ENCODE measurements at regions not wholly inside any gene's neighbourhood (a gene's known extent, or its start where the extent isn't known, plus 50 kb on each side); places are given as distances from the start of the nearest gene placed in this dataset.

GRCh38 chr13:44086389-44086788 is 206.7 kb downstream of the LACC1 start:
- no peaks in the 10 kb centered on the region for H3K27me3 ChIP-seq (ENCODE audit: control insufficient read depth, insufficient read depth, low read length, poor library complexity, severe bottlenecking)
- H3K4me1 ChIP-seq (ENCODE audit: control insufficient read depth, insufficient read depth, low read length): no peaks in the 10 kb centered on the region
- H3K4me3 ChIP-seq (ENCODE audit: low read length): no peak overlapping the region
- H3K9ac ChIP-seq (ENCODE audit: extremely low read depth, low read length, poor library complexity, severe bottlenecking): no peak overlapping the region
- 93 to 100% methylated on average over 1 of the region's 1 CpG for WGBS, 2 experiments (ENCODE audit: insufficient coverage in 1 of 2, insufficient read length in 1 of 2)
- Mint-ChIP-seq H3K27me3 (ENCODE audit: insufficient read depth) (no peaks in the 10 kb centered on the region), H3K9me3 (peaks cover 56% of the 10 kb centered on the region), H3K27ac (no peak overlapping the region), H3K36me3 (ENCODE audit: low read depth) (peaks cover 32% of the 10 kb centered on the region), H3K4me3 (no peak overlapping the region), H3K4me1 (no peaks in the 10 kb centered on the region)
- DNase-seq: no peak
- TF ChIP-seq CTCF (conservative IDR thresholded peaks at IDR 0.05): no peak
- no peaks in the 10 kb centered on the region for H3K36me3 ChIP-seq (ENCODE audit: control insufficient read depth, insufficient read depth, low read length)
- H3K9me3 ChIP-seq (ENCODE audit: control insufficient read depth, low read length): peaks cover 14% of the 10 kb centered on the region
- H3K27ac ChIP-seq (ENCODE audit: low read depth, low read length): no peak overlapping the region

- no peak for TF ChIP-seq CTCF (conservative IDR thresholded peaks at IDR 0.05)
- H3K27me3 Mint-ChIP-seq (ENCODE audit: insufficient read depth): no peaks in the 10 kb centered on the region
- Histone ChIP-seq H3K27ac (ENCODE audit: low read depth, low read length) (no peak overlapping the region), H3K4me3 (ENCODE audit: low read length) (no peak overlapping the region), H3K4me1 (ENCODE audit: control insufficient read depth, insufficient read depth, low read length) (no peaks in the 10 kb centered on the region), H3K9ac (ENCODE audit: extremely low read depth, low read length, poor library complexity, severe bottlenecking) (no peak overlapping the region), H3K27me3 (ENCODE audit: control insufficient read depth, insufficient read depth, low read length, poor library complexity, severe bottlenecking) (no peaks in the 10 kb centered on the region), H3K36me3 (ENCODE audit: control insufficient read depth, insufficient read depth, low read length) (no peaks in the 10 kb centered on the region), H3K9me3 (ENCODE audit: control insufficient read depth, low read length) (peaks cover 24% of the 10 kb centered on the region)
- no peak overlapping the region for H3K27ac Mint-ChIP-seq
- H3K9me3 Mint-ChIP-seq: peaks cover 48% of the 10 kb centered on the region
- peaks cover under 1% of the 10 kb centered on the region for H3K4me1 Mint-ChIP-seq
- 97 to 100% methylated on average over 3 of the region's 4 CpGs for whole genome bisulfite sequencing, 2 experiments (ENCODE audit: insufficient coverage in 1 of 2, insufficient read length in 1 of 2)
- DNase-seq: no peak
- H3K36me3 Mint-ChIP-seq (ENCODE audit: low read depth): peaks cover 25% of the 10 kb centered on the region
- H3K4me3 Mint-ChIP-seq: no peak overlapping the region
Observed at GRCh38 chr13:44088411-44088810, 208.7 kb downstream of the LACC1 start.

DNA sequence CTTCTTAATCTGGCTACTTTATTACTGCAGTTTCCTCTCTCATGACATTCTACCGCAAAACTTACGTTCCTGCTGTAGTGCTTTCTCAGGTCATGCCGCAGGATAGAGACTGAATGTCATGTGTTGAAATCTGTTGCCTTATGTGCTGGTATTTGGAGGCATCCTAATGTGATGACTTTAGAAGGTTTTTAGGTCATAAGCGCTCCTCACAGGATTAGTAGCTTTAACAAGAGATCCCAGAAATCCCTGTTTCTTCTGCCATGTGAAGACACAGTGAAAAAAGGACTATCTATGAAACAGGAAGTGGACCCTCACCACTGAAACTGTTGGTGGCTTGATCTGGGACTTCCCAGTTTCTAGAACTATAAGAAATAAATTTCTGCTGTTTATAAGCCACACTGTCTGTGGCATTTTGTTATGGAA is 209.3 kb downstream of the LACC1 start:
- H3K9me3 ChIP-seq (ENCODE audit: control insufficient read depth, low read length): peaks cover 24% of the 10 kb centered on the region
- H3K36me3 ChIP-seq (ENCODE audit: control insufficient read depth, insufficient read depth, low read length): no peaks in the 10 kb centered on the region
- H3K9ac ChIP-seq (ENCODE audit: extremely low read depth, low read length, poor library complexity, severe bottlenecking): no peak overlapping the region
- WGBS, 2 experiments (ENCODE audit: insufficient coverage in 1 of 2, insufficient read length in 1 of 2): 97 to 100% methylated on average over 2 to 4 of the region's 4 CpGs
- H3K4me3 Mint-ChIP-seq: no peak overlapping the region
- DNase-seq: no peak
- no peak overlapping the region for H3K4me3 ChIP-seq (ENCODE audit: low read length)
- peaks cover 6% of the 10 kb centered on the region for H3K4me1 Mint-ChIP-seq
- H3K9me3 Mint-ChIP-seq: peaks cover 45% of the 10 kb centered on the region
- H3K36me3 Mint-ChIP-seq (ENCODE audit: low read depth): peaks cover 24% of the 10 kb centered on the region
- no peak for TF ChIP-seq CTCF (conservative IDR thresholded peaks at IDR 0.05)
- no peak overlapping the region for H3K27ac ChIP-seq (ENCODE audit: low read depth, low read length)
- no peaks in the 10 kb centered on the region for H3K27me3 Mint-ChIP-seq (ENCODE audit: insufficient read depth)
- H3K27me3 ChIP-seq (ENCODE audit: control insufficient read depth, insufficient read depth, low read length, poor library complexity, severe bottlenecking): no peaks in the 10 kb centered on the region
- H3K4me1 ChIP-seq (ENCODE audit: control insufficient read depth, insufficient read depth, low read length): no peaks in the 10 kb centered on the region
- H3K27ac Mint-ChIP-seq: no peak overlapping the region

All from endodermal cell (in vitro differentiated cells).